ENCODE measurements at regions not wholly inside any gene's neighbourhood (a gene's known extent, or its start where the extent isn't known, plus 50 kb on each side); places are given as distances from the start of the nearest gene placed in this dataset.
"Not testable (repeated sequence)": the region's sequence is repeated elsewhere in the genome, so short reads cannot be mapped to it uniquely, and the experiment has no call there.

DNA sequence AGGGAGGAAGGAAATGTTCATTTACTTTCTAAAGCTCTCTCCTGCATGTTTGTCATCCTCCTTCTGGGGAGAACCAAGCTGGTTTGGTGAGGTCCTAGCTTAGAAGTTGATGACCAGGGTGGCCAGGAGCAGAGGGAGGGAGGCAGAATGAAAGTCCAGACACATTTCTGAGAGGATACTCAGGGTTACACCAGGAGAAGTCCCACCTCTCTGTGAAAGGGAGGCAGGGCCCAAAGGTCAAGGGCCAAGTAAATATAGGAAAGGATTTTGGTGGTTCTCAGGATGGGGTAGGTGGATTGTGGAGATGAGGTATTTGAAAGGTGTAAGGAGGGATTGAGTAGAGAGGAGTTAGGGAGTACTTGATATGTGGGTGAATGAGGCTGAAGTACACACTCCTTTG is 58.0 kb upstream of the FBXO11 start:
- DNase-seq, result no peak

GRCh38 chr2:47964722-47965434 is 58.6 kb upstream of the FBXO11 start:
- no peak for DNase-seq

- not testable (repeated sequence) for DNase-seq
Observed at GRCh38 chr2:47976728-47977127, 70.4 kb upstream of the FBXO11 start.

DNA sequence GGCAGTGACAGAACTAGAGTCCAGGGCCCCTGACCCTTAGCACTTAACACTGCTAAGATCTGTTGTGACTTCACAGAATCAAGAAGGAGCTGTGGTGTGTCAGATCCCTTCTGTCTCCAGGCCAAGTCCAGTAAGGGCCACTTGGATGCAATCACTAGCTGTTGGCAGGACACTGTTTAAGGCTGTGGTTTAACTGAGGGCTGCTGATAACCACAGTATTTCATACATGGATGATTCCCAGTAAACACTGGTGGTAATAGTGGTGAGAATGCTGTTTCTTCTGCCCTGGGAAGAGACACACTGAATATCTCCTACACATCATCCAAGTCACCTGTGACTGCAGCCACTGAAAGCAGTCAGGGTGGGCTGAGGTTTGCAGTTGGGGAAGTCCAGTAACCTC is 77.7 kb upstream of the FBXO11 start:
- DNase-seq, result no peak

DNA sequence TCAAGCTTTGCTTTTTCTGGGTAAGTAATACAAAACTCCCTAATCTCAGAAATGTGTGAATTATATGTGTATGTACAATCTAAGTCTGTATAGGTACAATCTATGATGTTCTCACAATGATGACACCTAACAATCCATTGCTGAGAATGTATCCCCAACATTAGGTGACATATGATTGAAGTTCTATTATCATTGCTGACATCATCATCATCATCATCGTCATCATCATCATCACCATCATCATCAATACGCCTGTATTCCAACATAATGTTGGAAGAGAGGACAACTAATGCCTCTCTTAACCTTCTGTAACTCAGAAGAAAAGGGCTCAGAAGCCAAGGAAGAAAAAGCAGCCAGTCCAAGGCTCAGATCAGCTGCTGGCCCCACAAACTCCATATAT is 84.2 kb upstream of the FBXO11 start:
- no peak for DNase-seq

DNA sequence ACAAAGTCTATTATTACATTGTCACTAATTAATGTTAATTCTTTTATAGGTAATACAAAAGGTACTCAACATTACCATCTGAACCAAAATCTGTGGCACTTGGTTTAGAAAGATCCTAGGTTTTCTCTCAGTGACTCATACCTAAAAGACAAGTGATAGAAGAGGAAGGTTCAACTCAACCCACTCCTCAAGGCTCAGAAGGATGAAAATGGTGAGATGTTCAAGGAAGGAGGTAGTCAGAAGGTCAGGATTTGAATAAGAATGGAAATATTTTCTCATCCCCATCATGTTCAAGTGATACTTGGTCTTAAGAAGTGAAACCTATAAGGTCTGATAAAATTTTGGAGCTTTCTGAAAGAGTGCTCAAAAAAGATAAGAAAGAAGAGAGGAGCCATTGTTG is 86.4 kb upstream of the FBXO11 start:
- no peak for DNase-seq

GRCh38 chr2:47996808-47997207 is 90.5 kb upstream of the FBXO11 start:
- no peak for DNase-seq

DNA sequence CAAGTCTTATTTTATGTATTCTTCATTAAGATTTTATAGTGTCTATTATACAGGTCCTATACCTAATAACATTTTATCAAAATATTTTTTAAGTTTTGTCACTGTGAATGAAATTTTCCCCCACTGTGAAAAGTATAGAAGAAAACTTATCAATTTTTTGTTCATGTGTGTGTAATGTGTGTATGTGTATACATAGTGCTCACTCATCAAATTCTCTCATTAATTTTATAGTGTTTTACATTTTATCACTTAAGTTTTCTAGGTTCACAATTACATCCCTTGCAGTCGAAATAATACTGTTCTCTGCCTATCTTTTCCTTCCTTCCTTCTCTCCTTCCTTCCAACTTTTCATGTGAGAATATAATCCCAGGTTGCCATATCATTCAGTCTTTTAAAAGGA is 93.2 kb upstream of the FBXO11 start:
- DNase-seq, result no peak

GRCh38 chr2:48001498-48001897 is 95.2 kb upstream of the FBXO11 start:
- no peak for DNase-seq

DNA sequence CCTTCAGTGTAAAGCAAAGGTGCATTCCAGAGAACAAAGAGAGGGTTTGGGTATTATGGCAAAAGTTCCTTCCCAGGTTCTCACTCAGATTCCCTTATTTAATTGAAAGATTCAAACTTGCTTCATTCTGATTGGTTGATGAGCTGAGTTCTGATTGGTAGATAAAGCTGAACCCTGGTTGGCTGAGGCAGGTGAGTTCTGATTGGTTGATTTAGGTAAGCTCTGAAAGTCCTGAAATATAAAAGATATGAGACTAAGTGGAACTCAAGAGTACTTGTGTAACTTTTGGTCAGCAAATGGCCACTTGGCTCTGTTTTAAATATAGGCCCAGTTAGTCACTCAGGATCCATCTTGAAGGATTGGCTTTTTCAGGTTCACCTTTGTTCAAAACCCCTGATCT is 99.8 kb upstream of the FBXO11 start:
- DNase-seq, result no peak

- DNase-seq, result no peak
Observed at GRCh38 chr2:48007699-48008268, 101.5 kb upstream of the FBXO11 start.

- DNase-seq, result no peak
Observed at GRCh38 chr2:48009256-48009655, 103.0 kb upstream of the FBXO11 start.

- no peak for DNase-seq
Observed at GRCh38 chr2:48015421-48015820, 109.1 kb upstream of the FBXO11 start.

DNA sequence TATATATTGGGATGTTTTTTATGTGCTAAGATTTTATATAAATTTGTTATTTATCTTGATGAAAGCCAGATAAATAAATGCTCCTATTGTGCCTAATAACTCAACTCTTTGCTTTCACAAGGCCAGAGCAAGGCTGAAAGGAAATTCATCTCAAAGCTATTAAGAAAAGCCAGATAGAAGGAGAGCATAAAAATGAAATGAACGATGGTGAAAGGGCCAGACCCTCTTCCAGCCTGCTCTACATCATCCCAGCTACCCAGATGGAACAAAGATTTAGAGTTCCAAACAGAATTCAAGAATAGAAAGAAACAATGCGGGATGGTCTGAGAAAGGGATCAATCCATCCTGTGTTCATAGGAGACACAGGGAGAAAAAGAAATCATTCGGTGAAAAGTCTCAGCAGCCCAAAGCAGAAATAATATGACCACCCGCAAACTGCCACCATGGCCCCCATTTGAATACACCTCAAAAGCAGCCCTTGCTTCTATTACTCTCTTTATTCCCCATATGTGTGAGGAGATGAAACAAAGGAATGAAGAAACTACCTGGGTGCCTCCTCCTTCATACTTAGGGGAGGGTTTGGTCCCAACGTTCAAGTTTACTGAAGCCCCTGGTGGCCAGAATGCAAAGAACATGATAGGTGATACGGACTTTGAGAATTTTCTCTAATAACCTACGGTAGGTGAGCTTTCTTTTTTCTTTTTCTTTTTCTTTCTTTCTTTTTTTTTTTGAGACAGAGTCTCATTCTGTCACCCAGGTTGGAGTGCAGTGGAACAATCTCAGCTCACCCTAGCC is 110.1 kb upstream of the FBXO11 start:
- DNase-seq, result no peak

DNA sequence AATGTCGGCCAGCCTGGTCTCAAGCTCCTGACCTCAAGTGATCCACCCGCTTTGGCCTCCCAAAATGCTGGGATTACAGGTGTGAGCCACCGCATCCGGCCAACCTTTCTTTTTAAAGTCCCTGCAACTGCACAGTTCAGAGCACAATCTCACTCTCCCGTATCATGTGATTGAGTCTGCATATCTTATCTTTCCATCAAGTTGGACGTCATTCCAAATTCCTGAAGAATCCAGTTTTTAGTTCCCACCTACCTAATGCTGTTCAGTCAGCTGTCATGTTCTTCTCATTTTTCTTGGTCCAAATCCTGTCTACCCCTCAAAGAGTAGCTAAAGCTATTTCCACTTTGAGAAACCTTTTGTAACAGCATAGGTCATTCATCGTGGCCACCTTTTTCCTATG is 110.8 kb upstream of the FBXO11 start:
- DNase-seq, result no peak

DNA sequence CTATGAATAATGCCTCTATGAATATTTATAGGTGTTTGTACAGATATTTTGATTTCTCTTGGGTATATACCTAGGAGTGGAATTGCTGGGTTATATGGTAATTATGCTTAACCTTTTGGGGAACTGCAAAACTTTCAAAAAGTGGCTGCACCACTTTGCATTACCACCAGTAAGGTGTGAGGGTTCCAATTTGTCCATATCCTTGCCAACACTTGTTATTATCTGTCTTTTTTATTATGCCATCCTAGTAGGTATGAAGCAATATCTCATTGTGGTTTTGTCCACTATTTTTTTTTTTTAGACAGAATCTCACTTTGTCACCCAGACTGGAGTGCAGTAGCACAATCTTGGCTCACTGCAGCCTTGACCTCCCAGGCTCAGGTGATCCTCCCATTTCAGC is 112.2 kb upstream of the FBXO11 start:
- no peak for DNase-seq

DNA sequence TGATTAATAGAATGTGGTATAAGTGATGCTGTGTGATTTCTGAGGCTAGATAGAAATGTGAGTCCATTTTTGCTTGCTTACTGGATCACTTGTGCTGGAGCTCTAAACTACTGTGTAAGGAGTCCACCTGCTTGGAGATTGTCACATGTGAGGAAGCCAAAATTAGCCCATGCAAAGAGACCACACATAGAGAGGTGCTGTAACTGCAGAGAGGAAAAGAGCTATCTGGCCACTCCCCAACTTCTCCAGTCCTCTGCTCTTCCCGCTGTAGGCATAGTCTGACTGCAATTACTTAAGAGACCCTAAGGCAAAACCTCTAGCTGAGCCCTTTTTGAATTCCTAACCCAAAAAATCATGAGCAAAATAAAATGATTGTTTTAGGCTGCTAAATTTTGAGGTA is 120.6 kb upstream of the FBXO11 start:
- no peak for DNase-seq

- DNase-seq, result no peak
Observed at GRCh38 chr2:48032765-48033164, 126.5 kb upstream of the FBXO11 start.

DNA sequence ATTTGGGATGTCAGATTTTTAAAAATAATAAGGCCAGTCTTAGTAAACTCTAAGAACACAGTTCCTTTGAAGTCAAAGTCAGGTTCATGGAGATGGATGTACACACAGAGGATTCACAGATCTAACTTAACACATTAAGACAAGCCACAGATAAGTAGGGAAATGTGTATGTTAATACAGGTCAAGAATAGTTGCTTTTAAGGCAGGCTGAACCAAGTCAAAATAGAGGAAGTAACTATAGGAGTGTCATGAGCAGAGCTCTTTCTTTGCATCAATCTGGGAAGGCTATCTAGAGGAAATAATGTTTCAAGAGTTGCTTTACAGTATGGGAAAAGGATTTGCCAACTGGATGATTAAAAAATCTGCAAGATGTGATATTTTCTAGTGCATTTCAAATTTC is 128.0 kb upstream of the FBXO11 start:
- no peak for DNase-seq

DNA sequence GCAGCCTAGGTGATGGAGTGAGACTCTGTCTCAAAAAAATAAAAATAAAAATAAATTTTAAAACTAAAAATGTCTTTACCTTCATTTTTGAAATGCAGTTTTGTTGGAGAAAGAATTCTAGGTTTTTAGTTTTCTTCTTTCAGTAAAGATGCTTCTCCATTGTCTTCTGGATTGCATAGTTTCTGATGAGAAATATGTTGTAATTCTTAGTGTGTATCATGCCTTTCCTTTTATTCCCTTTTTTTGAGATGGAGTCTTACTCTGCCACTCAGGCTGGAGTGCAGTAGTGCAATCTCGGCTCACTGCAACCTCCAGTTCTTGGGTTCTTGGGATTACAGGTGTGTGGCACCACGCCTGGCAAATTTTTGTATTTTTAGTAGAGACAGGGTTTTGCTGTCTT is 130.0 kb upstream of the FBXO11 start:
- no peak for DNase-seq

- no peak for DNase-seq
Observed at GRCh38 chr2:48039209-48039990, 133.1 kb upstream of the FBXO11 start.

DNA sequence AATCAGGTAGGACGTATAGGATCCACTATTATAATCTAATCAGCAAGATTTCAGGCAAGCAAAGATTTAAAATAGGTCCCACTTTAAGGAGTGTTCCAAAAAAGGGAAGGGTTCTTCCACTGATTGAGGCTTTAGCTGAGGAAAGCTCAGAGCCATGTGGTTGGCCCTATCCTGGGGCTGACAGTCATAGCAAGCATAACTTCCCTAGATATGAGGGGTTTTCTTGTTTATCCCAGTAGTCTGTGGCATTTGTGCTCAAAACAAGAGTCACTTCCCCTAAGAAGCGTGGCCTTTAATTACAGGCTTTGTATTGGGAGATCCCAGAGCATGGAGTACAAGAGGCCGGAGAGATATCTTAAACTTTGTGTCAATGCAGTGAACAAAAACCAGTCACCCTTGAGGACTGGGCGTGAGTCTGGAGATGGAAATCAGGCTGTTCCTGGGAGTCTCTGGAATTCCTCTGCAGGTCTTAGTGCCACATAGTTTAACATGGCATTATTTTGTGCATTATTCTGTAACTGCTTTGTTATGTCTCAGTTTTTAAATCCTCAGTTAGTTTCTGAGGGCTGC is 136.9 kb upstream of the FBXO11 start:
- DNase-seq, result no peak

DNA sequence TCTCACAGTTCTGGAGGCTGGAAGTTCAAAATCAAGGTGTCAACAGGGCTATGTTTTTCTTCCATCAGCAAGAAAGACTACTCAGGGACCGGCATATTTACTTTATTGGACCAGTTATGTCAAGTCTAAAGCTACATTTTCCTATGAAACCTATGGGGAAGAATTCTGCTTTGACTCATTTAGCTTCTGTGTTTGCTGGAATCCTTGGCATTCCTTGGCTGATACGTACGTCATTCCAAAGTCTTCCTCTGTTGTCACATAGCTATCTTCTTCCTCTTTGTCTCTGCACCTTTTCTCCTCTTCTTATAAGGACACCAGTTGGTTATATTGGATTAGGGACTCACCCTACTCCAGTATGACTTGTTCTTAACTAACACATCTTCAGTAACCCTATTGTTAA is 137.4 kb upstream of the FBXO11 start:
- no peak for DNase-seq

All from NCI-H446 (cell line).